ENCODE measurements at regions not wholly inside any gene's neighbourhood (a gene's known extent, or its start where the extent isn't known, plus 50 kb on each side); places are given as distances from the start of the nearest gene placed in this dataset.

DNA sequence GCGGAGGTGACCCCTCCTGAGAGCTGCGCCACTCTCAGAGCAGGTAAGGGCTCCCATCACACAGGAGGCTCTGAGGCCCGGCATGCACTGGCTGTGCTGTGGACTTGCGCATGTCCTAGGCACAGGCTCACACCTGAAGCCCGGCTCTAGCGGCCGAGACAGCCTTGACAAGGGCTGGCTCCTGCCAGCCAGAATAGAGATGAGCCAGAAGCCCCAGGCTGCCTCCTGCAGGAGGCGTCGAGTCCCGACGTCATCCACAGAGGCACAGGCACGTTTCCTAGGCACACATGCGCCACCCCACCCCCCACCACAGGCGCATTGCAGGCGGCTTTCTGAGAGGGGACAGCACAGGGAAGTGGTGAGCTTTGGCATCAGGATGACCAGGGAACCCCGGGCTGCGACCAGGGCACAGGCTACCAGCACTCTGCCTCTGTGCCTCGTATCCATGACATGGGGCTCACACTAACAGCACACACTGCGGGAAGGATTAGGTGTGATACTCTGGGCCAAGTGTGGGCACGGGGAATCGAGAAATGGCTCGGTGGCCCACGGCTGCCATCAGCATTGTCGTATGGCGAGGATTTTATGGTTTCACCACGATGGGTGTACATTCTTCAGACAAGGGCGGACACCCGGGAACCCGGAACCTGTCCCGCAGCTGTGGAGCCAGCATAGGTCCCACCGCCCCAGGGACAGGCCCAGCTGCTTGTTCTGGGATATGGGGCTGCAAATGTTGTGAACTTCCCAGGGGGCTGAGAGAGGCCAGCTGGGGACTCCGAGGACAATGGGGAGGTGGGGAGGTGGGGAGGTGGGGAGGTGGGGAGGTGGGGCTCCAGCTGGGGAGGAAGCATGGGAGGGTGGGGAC is 90.7 kb upstream of the ADRA2C start:
- H3K27ac ChIP-seq (ENCODE audit: low read depth, low read length): no peak overlapping the region
- no peak overlapping the region for H3K9ac ChIP-seq (ENCODE audit: low read length)
- H3K9me3 ChIP-seq (ENCODE audit: control insufficient read depth, insufficient read depth, low read depth, low read length): peaks cover 11% of the 10 kb centered on the region
- H3K27me3 ChIP-seq (ENCODE audit: control insufficient read depth, insufficient read depth, low read length): peaks cover 4% of the 10 kb centered on the region; the same call in 1 of the 2 replicates
- peaks cover 3% of the 10 kb centered on the region; the same call in 1 of the 2 replicates for H3K4me1 ChIP-seq (ENCODE audit: control insufficient read depth, insufficient read depth, low read length)
- no peaks in the 10 kb centered on the region for H3K36me3 ChIP-seq (ENCODE audit: control insufficient read depth, insufficient read depth, low read length)
- H3K4me3 ChIP-seq (ENCODE audit: low read depth, low read length): no peak overlapping the region

DNA sequence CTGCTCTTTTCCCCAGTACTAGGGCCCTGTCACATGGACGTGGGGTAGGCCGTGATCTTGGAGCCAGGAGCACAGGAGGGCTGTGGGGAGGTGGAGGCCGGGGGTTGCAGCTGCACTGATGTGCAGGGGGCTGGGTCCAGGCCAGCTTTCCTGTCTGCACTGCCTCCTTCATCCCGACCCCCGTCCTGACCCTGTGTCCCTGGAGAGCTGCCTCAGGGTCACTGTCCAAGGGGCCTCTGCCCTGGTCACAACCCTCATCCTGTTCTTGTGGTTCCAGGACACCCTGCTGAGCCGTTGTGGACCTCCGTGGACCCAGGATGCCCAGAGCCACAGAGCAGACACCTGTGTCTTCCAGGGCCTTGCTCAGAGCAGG is 91.7 kb upstream of the ADRA2C start:
- peaks cover 11% of the 10 kb centered on the region for H3K9me3 ChIP-seq (ENCODE audit: control insufficient read depth, insufficient read depth, low read depth, low read length)
- peaks cover 3% of the 10 kb centered on the region; the same call in 1 of the 2 replicates for H3K4me1 ChIP-seq (ENCODE audit: control insufficient read depth, insufficient read depth, low read length)
- H3K9ac ChIP-seq (ENCODE audit: low read length): no peak overlapping the region
- H3K36me3 ChIP-seq (ENCODE audit: control insufficient read depth, insufficient read depth, low read length): no peaks in the 10 kb centered on the region
- no peak overlapping the region for H3K4me3 ChIP-seq (ENCODE audit: low read depth, low read length)
- peaks cover 4% of the 10 kb centered on the region; the same call in 1 of the 2 replicates for H3K27me3 ChIP-seq (ENCODE audit: control insufficient read depth, insufficient read depth, low read length)
- H3K27ac ChIP-seq (ENCODE audit: low read depth, low read length): no peak overlapping the region

GRCh38 chr4:3673716-3674478 is 92.3 kb upstream of the ADRA2C start:
- H3K27ac ChIP-seq (ENCODE audit: low read depth, low read length): no peak overlapping the region
- H3K4me1 ChIP-seq (ENCODE audit: control insufficient read depth, insufficient read depth, low read length): peaks cover 3% of the 10 kb centered on the region; the same call in 1 of the 2 replicates
- H3K27me3 ChIP-seq (ENCODE audit: control insufficient read depth, insufficient read depth, low read length): peaks cover 4% of the 10 kb centered on the region; the same call in 1 of the 2 replicates

DNA sequence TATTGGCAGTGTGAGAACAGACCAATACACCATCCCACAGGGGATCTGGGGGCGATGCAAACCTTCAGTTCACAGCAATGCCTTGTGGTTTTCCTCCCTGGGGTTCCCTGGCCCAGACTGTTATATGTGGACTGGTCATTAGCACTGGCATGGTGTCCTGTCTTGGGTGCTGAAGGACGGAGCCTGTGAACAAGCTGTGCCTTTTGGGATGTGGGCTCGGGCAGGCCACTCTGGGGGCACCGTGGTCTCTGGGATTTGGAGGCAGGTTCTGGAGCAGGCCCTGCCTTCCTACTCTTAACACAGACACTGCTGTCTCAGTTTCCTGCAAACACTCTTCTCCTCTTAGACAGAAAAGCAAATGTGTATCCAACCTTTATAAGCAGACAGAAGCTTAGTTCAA is 93.0 kb upstream of the ADRA2C start:
- Histone ChIP-seq H3K36me3 (ENCODE audit: control insufficient read depth, insufficient read depth, low read length) (no peaks in the 10 kb centered on the region), H3K9me3 (ENCODE audit: control insufficient read depth, insufficient read depth, low read depth, low read length) (peaks cover 11% of the 10 kb centered on the region), H3K4me3 (ENCODE audit: low read depth, low read length) (no peak overlapping the region), H3K4me1 (ENCODE audit: control insufficient read depth, insufficient read depth, low read length) (peaks cover 3% of the 10 kb centered on the region; the same call in 1 of the 2 replicates), H3K27me3 (ENCODE audit: control insufficient read depth, insufficient read depth, low read length) (no peaks in the 10 kb centered on the region), H3K27ac (ENCODE audit: low read depth, low read length) (no peak overlapping the region), H3K9ac (ENCODE audit: low read length) (no peak overlapping the region)

More at GRCh38 chr4:3673716-3674478, 92.3 kb upstream of the ADRA2C start:
- no peaks in the 10 kb centered on the region for H3K36me3 ChIP-seq (ENCODE audit: control insufficient read depth, insufficient read depth, low read length)
- peaks cover 11% of the 10 kb centered on the region for H3K9me3 ChIP-seq (ENCODE audit: control insufficient read depth, insufficient read depth, low read depth, low read length)
- H3K9ac ChIP-seq (ENCODE audit: low read length): no peak overlapping the region
- H3K4me3 ChIP-seq (ENCODE audit: low read depth, low read length): no peak overlapping the region

- peaks cover 3% of the 10 kb centered on the region; the same call in 1 of the 2 replicates for H3K4me1 ChIP-seq (ENCODE audit: control insufficient read depth, insufficient read depth, low read length)
- no peaks in the 10 kb centered on the region for H3K27me3 ChIP-seq (ENCODE audit: control insufficient read depth, insufficient read depth, low read length)
- no peaks in the 10 kb centered on the region for H3K36me3 ChIP-seq (ENCODE audit: control insufficient read depth, insufficient read depth, low read length)
- H3K27ac ChIP-seq (ENCODE audit: low read depth, low read length): no peak overlapping the region
- no peak overlapping the region for H3K4me3 ChIP-seq (ENCODE audit: low read depth, low read length)
- no peak overlapping the region for H3K9ac ChIP-seq (ENCODE audit: low read length)
- peaks cover 13% of the 10 kb centered on the region for H3K9me3 ChIP-seq (ENCODE audit: control insufficient read depth, insufficient read depth, low read depth, low read length)
These were observed 93.7 kb upstream of the ADRA2C start for GRCh38 chr4:3672465-3672831.

GRCh38 chr4:3671571-3672464 is 94.4 kb upstream of the ADRA2C start:
- H3K27me3 ChIP-seq (ENCODE audit: control insufficient read depth, insufficient read depth, low read length): no peaks in the 10 kb centered on the region
- H3K27ac ChIP-seq (ENCODE audit: low read depth, low read length): no peak overlapping the region
- H3K4me3 ChIP-seq (ENCODE audit: low read depth, low read length): no peak overlapping the region
- no peaks in the 10 kb centered on the region for H3K36me3 ChIP-seq (ENCODE audit: control insufficient read depth, insufficient read depth, low read length)
- peaks cover 3% of the 10 kb centered on the region; the same call in 1 of the 2 replicates for H3K4me1 ChIP-seq (ENCODE audit: control insufficient read depth, insufficient read depth, low read length)
- H3K9me3 ChIP-seq (ENCODE audit: control insufficient read depth, insufficient read depth, low read depth, low read length): peaks cover 19% of the 10 kb centered on the region
- no peak overlapping the region for H3K9ac ChIP-seq (ENCODE audit: low read length)

DNA sequence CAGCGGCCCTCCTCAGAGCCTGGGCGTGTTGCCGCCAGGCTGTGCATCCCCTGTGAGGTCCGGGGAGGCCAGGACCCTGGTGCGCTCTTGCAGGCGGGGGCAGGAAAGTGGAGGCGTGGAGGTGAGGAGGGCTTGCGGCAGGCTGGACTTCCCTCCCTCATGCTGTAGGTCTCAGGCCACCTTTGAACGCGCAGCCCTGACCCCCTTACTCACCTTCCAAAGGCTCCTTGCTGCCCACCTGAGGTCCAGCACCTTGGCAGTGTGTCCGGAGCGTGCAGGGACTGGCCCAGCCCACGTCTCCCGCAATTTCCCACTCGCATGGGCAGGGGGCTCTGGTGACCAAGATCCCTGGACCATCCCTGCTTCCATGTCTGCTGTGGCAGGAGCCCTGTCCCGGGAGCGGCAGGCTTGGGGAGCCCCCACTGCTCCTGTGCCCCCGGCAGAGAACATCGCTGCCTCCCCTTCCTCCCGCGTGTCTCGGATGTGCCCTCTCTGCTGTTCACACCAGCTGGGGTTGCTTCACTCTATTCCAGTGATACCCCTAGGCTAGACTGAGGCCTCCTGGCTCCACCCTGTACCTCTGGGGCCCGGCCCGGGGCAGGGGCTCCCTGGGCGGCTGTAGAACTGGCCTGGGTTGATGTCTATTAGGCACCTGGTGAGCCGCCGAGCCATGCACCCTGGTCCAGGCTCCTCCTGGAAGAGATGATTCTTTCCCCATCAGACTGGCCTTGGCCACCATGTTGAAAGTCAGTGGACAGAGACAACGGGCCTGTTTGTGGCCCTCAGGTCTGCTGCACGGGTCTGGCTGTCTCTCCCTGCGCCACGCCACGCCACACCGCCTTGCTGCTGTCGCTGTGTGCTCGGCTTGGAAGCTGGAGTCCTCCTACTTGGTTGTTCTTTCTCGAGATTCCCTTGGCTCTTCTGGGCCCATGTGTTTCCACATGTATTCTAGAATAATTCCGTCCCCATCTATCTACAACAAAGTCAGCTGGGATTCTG is 95.4 kb upstream of the ADRA2C start:
- H3K4me3 ChIP-seq (ENCODE audit: low read depth, low read length): no peak overlapping the region
- no peaks in the 10 kb centered on the region for H3K36me3 ChIP-seq (ENCODE audit: control insufficient read depth, insufficient read depth, low read length)
- no peaks in the 10 kb centered on the region for H3K27me3 ChIP-seq (ENCODE audit: control insufficient read depth, insufficient read depth, low read length)

GRCh38 chr4:3669553-3669949 is 96.6 kb upstream of the ADRA2C start:
- Histone ChIP-seq H3K27me3 (ENCODE audit: control insufficient read depth, insufficient read depth, low read length) (no peaks in the 10 kb centered on the region), H3K4me3 (ENCODE audit: low read depth, low read length) (no peak overlapping the region), H3K36me3 (ENCODE audit: control insufficient read depth, insufficient read depth, low read length) (no peaks in the 10 kb centered on the region), H3K4me1 (ENCODE audit: control insufficient read depth, insufficient read depth, low read length) (no peaks in the 10 kb centered on the region), H3K9me3 (ENCODE audit: control insufficient read depth, insufficient read depth, low read depth, low read length) (peaks cover 19% of the 10 kb centered on the region), H3K27ac (ENCODE audit: low read depth, low read length) (no peak overlapping the region), H3K9ac (ENCODE audit: low read length) (no peak overlapping the region)

More for the DNA sequence above, 95.4 kb upstream of the ADRA2C start:
- Histone ChIP-seq H3K4me1 (ENCODE audit: control insufficient read depth, insufficient read depth, low read length) (peaks cover 3% of the 10 kb centered on the region; the same call in 1 of the 2 replicates), H3K9me3 (ENCODE audit: control insufficient read depth, insufficient read depth, low read depth, low read length) (peaks cover 19% of the 10 kb centered on the region), H3K9ac (ENCODE audit: low read length) (no peak overlapping the region), H3K27ac (ENCODE audit: low read depth, low read length) (no peak overlapping the region)

GRCh38 chr4:3668825-3669552 is 97.2 kb upstream of the ADRA2C start:
- Histone ChIP-seq H3K36me3 (ENCODE audit: control insufficient read depth, insufficient read depth, low read length) (no peaks in the 10 kb centered on the region), H3K27me3 (ENCODE audit: control insufficient read depth, insufficient read depth, low read length) (no peaks in the 10 kb centered on the region; the same call in 1 of the 2 replicates), H3K4me3 (ENCODE audit: low read depth, low read length) (no peak overlapping the region), H3K9ac (ENCODE audit: low read length) (no peak overlapping the region), H3K27ac (ENCODE audit: low read depth, low read length) (no peak overlapping the region), H3K9me3 (ENCODE audit: control insufficient read depth, insufficient read depth, low read depth, low read length) (peaks cover 19% of the 10 kb centered on the region), H3K4me1 (ENCODE audit: control insufficient read depth, insufficient read depth, low read length) (no peaks in the 10 kb centered on the region)

Data from HUES6 (cell line).